Neural crest cell (in vitro differentiated cells): ENCODE measurements at regions not wholly inside any gene's neighbourhood (a gene's known extent, or its start where the extent isn't known, plus 50 kb on each side); places are given as distances from the start of the nearest gene placed in this dataset.

Experiments used
- DNase-seq: peaks from one replicate; pipeline ENCODE4 v3.0.0; 2021; ENCODE audit warnings: low read depth, mixed read lengths, low spot score
- H3K27ac Mint-ChIP-seq: one replicate; pipeline ENCODE4 v1.8.0; 2021; ENCODE audit warnings: mild to moderate bottlenecking, mixed read lengths; ENCODE audit not compliant: unreplicated experiment
- H3K27me3 Mint-ChIP-seq: 2 replicates; pipeline ENCODE4 v1.8.0; 2021; ENCODE audit warnings: low read depth, mild to moderate bottlenecking, mixed read lengths
- H3K36me3 Mint-ChIP-seq: 2 replicates; pipeline ENCODE4 v1.8.0; 2021; ENCODE audit warnings: low read depth, mild to moderate bottlenecking, mixed read lengths
- H3K4me1 Mint-ChIP-seq: 2 replicates; pipeline ENCODE4 v1.8.0; 2021; ENCODE audit warnings: mixed read lengths
- H3K4me3 Mint-ChIP-seq: one replicate; pipeline ENCODE4 v1.8.0; 2021; ENCODE audit warnings: mild to moderate bottlenecking, mixed read lengths
- H3K9me3 Mint-ChIP-seq: 2 replicates; pipeline ENCODE4 v1.8.0; 2021; ENCODE audit warnings: mixed read lengths
- TF ChIP-seq, protein P1 (sequence below): fragments of 200-600 bp; sonication (generic); conservative IDR thresholded peaks from 2 replicates; pipeline ENCODE4 v1.5.0; 2021; ENCODE audit warnings: antibody characterized with exemption, mild to moderate bottlenecking

DNA sequence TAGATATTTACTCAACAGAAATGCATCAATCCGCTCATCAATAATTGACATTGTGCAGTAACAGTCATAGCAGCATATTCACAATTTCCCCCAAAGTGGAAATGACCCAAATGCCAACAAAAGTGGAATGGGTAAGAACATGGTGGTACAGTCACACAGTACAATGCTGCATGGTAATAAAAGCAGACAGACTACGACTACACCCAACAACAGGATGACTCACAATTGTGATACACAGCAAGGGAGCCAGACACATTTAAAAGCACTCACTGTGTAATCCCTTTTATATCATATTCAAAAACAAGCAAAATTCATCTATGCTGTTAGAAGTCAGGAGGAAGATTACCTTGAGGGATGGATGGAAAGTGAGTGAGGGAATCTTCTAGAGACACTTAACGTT, 76.5 kb upstream of the NUDT7 start:
- no peaks in the 10 kb centered on the region for H3K9me3 Mint-ChIP-seq
- TF ChIP-seq, protein P1, sequence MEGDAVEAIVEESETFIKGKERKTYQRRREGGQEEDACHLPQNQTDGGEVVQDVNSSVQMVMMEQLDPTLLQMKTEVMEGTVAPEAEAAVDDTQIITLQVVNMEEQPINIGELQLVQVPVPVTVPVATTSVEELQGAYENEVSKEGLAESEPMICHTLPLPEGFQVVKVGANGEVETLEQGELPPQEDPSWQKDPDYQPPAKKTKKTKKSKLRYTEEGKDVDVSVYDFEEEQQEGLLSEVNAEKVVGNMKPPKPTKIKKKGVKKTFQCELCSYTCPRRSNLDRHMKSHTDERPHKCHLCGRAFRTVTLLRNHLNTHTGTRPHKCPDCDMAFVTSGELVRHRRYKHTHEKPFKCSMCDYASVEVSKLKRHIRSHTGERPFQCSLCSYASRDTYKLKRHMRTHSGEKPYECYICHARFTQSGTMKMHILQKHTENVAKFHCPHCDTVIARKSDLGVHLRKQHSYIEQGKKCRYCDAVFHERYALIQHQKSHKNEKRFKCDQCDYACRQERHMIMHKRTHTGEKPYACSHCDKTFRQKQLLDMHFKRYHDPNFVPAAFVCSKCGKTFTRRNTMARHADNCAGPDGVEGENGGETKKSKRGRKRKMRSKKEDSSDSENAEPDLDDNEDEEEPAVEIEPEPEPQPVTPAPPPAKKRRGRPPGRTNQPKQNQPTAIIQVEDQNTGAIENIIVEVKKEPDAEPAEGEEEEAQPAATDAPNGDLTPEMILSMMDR, result no peak
- no peaks in the 10 kb centered on the region for H3K4me1 Mint-ChIP-seq
- no peak overlapping the region for H3K27ac Mint-ChIP-seq
- no peaks in the 10 kb centered on the region for H3K36me3 Mint-ChIP-seq
- H3K27me3 Mint-ChIP-seq, result peaks cover 10% of the 10 kb centered on the region
- no peak overlapping the region for H3K4me3 Mint-ChIP-seq
- DNase-seq, result no peak

DNA sequence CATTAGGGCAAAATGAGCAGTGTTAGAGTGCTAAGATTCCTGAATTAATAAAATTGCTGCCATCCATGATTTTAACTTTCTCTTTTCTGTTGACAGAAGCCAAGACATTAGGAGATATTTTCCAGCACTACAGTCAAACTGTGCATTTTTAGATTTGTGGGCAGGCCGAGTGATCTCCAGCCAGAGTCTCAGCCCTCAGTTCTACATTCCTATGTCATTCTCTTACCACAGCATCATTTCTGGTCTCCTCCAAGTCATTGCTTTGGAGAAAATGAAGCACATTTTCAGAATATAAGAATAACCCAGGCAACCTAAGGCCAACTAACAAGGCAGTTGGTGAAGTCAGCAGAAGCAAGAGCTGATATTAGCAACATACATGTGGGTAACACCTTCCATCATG, 74.6 kb upstream of the NUDT7 start:
- TF ChIP-seq, protein P1, result no peak
- no peak for DNase-seq
- Mint-ChIP-seq H3K4me1 (no peaks in the 10 kb centered on the region), H3K27me3 (peaks cover 25% of the 10 kb centered on the region), H3K36me3 (no peaks in the 10 kb centered on the region), H3K4me3 (no peak overlapping the region), H3K27ac (no peak overlapping the region), H3K9me3 (no peaks in the 10 kb centered on the region)

DNA sequence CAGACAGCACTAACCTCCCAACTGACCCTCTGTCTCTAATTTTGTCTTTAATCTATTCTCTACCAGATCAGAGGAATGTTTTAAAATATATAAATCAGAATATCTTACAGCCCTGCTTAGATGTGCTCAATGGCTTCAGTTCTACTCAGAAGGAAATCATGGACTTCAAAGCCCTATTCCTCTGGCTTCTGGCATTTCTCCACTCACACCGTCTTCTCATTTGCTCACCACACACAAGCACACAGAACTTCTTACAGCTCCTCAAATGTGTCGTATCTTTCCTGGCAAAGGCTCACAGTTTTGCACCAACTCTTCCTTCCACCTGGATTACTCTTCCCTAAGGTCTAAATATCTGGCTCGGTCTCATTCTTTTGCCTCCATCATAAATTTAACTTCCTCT, 71.6 kb upstream of the NUDT7 start:
- Mint-ChIP-seq H3K36me3 (no peaks in the 10 kb centered on the region), H3K9me3 (no peaks in the 10 kb centered on the region), H3K4me1 (no peaks in the 10 kb centered on the region)

DNA sequence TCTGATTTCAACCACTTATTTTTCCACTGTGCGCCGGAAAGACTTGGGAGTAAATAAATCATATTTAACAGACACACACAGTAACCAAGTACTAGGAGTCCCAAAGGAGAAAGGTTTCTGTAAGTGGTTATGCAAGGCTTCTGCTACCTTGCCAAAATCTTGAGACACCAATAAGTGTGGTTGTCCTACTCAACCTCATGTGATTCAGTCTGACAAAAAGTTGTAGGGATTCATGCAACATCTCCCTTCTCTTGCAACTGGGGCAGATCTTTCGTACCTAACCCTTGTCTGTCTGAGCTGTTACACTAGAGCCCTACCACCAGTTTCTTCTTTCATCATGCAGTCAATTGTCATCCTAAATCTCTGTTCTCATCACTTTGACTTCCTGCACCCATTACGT, 69.9 kb upstream of the NUDT7 start:
- no peak for DNase-seq
- peaks cover 33% of the 10 kb centered on the region for H3K27me3 Mint-ChIP-seq
- TF ChIP-seq, protein P1, result no peak
- H3K4me3 Mint-ChIP-seq, result no peak overlapping the region
- no peaks in the 10 kb centered on the region for H3K9me3 Mint-ChIP-seq
- no peak overlapping the region for H3K27ac Mint-ChIP-seq
- no peaks in the 10 kb centered on the region for H3K4me1 Mint-ChIP-seq
- no peaks in the 10 kb centered on the region for H3K36me3 Mint-ChIP-seq

More for the DNA sequence above, 71.6 kb upstream of the NUDT7 start:
- DNase-seq, result no peak
- Mint-ChIP-seq H3K4me3 (no peak overlapping the region), H3K27ac (no peak overlapping the region), H3K27me3 (peaks cover 34% of the 10 kb centered on the region)
- TF ChIP-seq, protein P1, result no peak

DNA sequence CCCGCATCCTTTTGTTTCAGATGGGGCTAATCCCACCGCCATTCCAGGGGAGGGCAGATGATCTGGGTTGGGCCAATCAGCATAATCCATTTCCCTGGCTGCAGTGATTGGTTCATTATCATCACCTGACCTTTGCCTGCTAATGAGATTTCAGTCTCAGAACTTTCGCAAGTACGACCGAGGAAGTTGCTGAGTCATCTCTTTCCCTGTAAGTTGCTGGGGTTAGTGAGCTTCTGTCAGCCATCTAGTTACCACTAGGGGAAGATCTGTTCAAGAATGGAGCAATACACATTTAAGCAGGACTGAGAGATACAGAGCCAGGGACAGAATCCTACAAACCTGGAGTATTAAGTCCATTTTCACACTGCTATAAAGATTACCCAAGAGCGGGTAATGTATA, 65.3 kb upstream of the NUDT7 start:
- DNase-seq, result no peak
- Mint-ChIP-seq H3K27me3 (peaks cover 22% of the 10 kb centered on the region), H3K9me3 (no peaks in the 10 kb centered on the region), H3K27ac (no peak overlapping the region), H3K4me3 (no peak overlapping the region), H3K36me3 (no peaks in the 10 kb centered on the region), H3K4me1 (peaks cover 6% of the 10 kb centered on the region)
- TF ChIP-seq, protein P1, result no peak

DNA sequence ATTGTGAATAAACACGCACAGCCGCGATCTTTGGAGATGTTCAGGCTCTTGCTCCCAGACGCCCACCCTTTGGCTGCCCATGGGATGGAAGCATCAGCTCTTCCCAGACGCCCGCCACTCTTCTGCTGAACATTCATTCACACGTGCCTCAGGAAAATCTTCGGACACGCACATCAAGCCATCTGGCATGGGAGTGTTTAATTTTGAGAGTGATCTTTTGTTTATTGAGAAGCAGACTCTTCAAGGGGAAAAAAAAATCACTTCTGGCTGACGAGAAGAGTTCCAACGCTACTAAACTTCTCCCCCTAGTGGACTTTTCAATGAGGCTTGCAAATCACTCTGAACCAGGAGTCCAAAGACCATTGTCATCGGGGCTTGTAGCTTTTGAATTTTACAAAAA, 62.0 kb upstream of the NUDT7 start:
- Mint-ChIP-seq H3K4me3 (no peak overlapping the region), H3K27ac (no peak overlapping the region), H3K27me3 (peaks cover 2% of the 10 kb centered on the region), H3K4me1 (peaks cover 6% of the 10 kb centered on the region), H3K36me3 (no peaks in the 10 kb centered on the region), H3K9me3 (no peaks in the 10 kb centered on the region)
- TF ChIP-seq, protein P1, result peak; percentile 66
- no peak for DNase-seq
